ENCODE measurements at regions not wholly inside any gene's neighbourhood (a gene's known extent, or its start where the extent isn't known, plus 50 kb on each side); places are given as distances from the start of the nearest gene placed in this dataset.
"Not testable (repeated sequence)": the region's sequence is repeated elsewhere in the genome, so short reads cannot be mapped to it uniquely, and the experiment has no call there.

GRCh38 chr2:43068631-43069517 lies 157.5 kb downstream of the ZFP36L2 start:
- no peak for DNase-seq

- DNase-seq: no peak
These were observed 158.3 kb downstream of the ZFP36L2 start for GRCh38 chr2:43068041-43068533.

- DNase-seq: no peak
These were observed 159.0 kb downstream of the ZFP36L2 start for GRCh38 chr2:43067254-43068040.

- not testable (repeated sequence) for DNase-seq
These were observed 159.7 kb downstream of the ZFP36L2 start for GRCh38 chr2:43066541-43067253.

GRCh38 chr2:43065871-43066270 lies 160.5 kb downstream of the ZFP36L2 start:
- no peak for DNase-seq

GRCh38 chr2:43065036-43065435 lies 161.4 kb downstream of the ZFP36L2 start:
- no peak for DNase-seq

GRCh38 chr2:43063096-43063495 lies 163.3 kb downstream of the ZFP36L2 start:
- DNase-seq: not testable (repeated sequence)

GRCh38 chr2:43062058-43062457 lies 164.3 kb downstream of the ZFP36L2 start:
- no peak for DNase-seq

GRCh38 chr2:43060390-43061016 lies 165.9 kb downstream of the ZFP36L2 start:
- no peak for DNase-seq

- peak; percentile 92 for DNase-seq
These were observed 167.1 kb downstream of the ZFP36L2 start for GRCh38 chr2:43059183-43059897.

- DNase-seq: no peak
These were observed 167.7 kb downstream of the ZFP36L2 start for GRCh38 chr2:43058726-43059110.

GRCh38 chr2:43057742-43058725 lies 168.4 kb downstream of the ZFP36L2 start:
- DNase-seq: no peak

GRCh38 chr2:43057026-43057741 lies 169.2 kb downstream of the ZFP36L2 start:
- DNase-seq: no peak

GRCh38 chr2:43055985-43056384 lies 170.4 kb downstream of the ZFP36L2 start:
- DNase-seq: no peak

- DNase-seq: no peak
These were observed 171.1 kb downstream of the ZFP36L2 start for GRCh38 chr2:43055086-43055912.

GRCh38 chr2:43054367-43054766 lies 172.0 kb downstream of the ZFP36L2 start:
- no peak for DNase-seq

GRCh38 chr2:43052944-43053306 lies 173.5 kb downstream of the ZFP36L2 start:
- DNase-seq: no peak

- DNase-seq: no peak
These were observed 174.0 kb downstream of the ZFP36L2 start for GRCh38 chr2:43052204-43052943.

Measured in activated CD4-positive, alpha-beta T cell treated with anti-CD3 and anti-CD28 coated beads, Interleukin-10, Interleukin-2, amounts not matched to agents 100 ng/mL and 50 ng/mL, durations not matched to agents 16 hours and 8 hours (primary cell).